ENCODE measurements at regions not wholly inside any gene's neighbourhood (a gene's known extent, or its start where the extent isn't known, plus 50 kb on each side); places are given as distances from the start of the nearest gene placed in this dataset.
"Not testable (repeated sequence)": the region's sequence is repeated elsewhere in the genome, so short reads cannot be mapped to it uniquely, and the experiment has no call there.

GRCh38 chr6:9128970-9129369 is 693.6 kb upstream of the SLC35B3 start:
- DNase-seq (ENCODE audit: low read depth in 6 of 9, low spot score in 9 of 9) = no peak
- Histone ChIP-seq H3K27me3 (ENCODE audit: control insufficient read depth in 2 of 2, insufficient read depth in 1 of 2, low read length in 1 of 2) (no peaks in the 10 kb centered on the region), H3K4me1 (ENCODE audit: control insufficient read depth in 2 of 2, insufficient read depth in 2 of 2, low read length in 2 of 2) (no peaks in the 10 kb centered on the region), H3K9me3 (ENCODE audit: control insufficient read depth in 2 of 2, insufficient read depth in 1 of 2, low read length in 1 of 2) (no peaks in the 10 kb centered on the region), H3K36me3 (ENCODE audit: control insufficient read depth in 2 of 2, insufficient read depth in 2 of 2, low read length in 1 of 2) (no peaks in the 10 kb centered on the region), H3K4me3 (ENCODE audit: low read length in 2 of 2) (no peak overlapping the region), H3K27ac (ENCODE audit: low read depth in 1 of 2, low read length in 1 of 2) (no peak overlapping the region)
- WGBS = 91% methylated on average over 2 of the region's 2 CpGs

DNA sequence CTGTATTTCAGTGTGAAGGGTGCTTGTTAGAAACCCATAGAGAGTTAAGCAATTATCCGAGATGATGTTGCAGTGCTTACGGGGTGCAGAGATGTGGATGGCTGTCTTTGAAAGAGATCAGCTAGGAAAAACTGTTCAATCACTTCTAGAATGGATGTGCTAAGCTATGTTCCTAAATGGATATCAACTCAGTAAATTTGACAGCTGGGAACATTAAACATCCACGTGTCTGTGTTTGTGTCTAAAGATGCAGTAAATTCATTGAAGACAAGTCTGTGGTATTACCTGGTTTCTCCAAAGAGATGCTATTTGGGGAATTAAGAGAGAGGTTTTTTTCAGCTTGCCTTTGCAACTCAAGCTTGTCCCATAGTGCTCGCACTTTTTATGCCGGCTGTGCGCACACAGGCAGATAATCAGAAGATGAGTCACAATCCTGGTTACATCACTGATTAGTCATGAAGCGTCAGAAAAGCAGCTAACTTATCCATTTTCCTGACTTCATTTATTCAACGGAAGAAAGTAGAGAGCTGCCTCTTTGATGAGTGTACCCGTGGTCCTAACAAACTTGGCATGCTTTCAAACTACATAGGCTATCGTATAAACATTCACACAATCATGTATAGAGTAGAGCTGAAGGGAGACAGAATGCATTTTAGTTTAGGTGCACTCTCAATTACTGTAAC is 691.7 kb upstream of the SLC35B3 start:
- WGBS = 92% methylated on average over 10 of the region's 10 CpGs
- Histone ChIP-seq H3K27me3 (ENCODE audit: control insufficient read depth in 2 of 2, insufficient read depth in 1 of 2, low read length in 1 of 2) (no peaks in the 10 kb centered on the region), H3K4me3 (ENCODE audit: low read length in 2 of 2) (no peak overlapping the region), H3K4me1 (ENCODE audit: control insufficient read depth in 2 of 2, insufficient read depth in 2 of 2, low read length in 2 of 2) (no peaks in the 10 kb centered on the region), H3K27ac (ENCODE audit: low read depth in 1 of 2, low read length in 1 of 2) (no peak overlapping the region), H3K36me3 (ENCODE audit: control insufficient read depth in 2 of 2, insufficient read depth in 2 of 2, low read length in 1 of 2) (no peaks in the 10 kb centered on the region), H3K9me3 (ENCODE audit: control insufficient read depth in 2 of 2, insufficient read depth in 1 of 2, low read length in 1 of 2) (no peaks in the 10 kb centered on the region)
- DNase-seq (ENCODE audit: low read depth in 6 of 9, low spot score in 9 of 9) = no peak

DNA sequence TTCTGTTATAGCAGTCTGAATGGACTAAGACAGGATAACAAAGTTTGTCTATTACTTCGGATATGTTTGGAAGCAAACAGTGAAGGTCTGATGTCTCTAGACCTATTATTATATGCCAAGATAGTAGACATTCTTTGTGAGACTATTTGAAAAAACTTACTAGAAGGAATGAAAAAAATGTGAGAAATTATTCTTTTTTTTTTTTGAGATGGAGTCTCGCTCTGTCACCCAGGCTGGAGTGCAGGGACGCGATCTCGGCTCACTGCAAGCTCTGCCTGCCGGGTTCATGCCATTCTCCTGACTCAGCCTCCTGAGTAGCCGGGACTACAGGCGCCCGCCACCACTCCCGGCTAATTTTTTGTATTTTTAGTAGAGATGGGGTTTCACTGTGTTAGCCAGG is 690.7 kb upstream of the SLC35B3 start:
- DNase-seq (ENCODE audit: low read depth in 6 of 9, low spot score in 9 of 9); H3K27me3 ChIP-seq (ENCODE audit: control insufficient read depth in 2 of 2, insufficient read depth in 1 of 2, low read length in 1 of 2); H3K4me3 ChIP-seq (ENCODE audit: low read length in 2 of 2); H3K4me1 ChIP-seq (ENCODE audit: control insufficient read depth in 2 of 2, insufficient read depth in 2 of 2, low read length in 2 of 2); H3K9me3 ChIP-seq (ENCODE audit: control insufficient read depth in 2 of 2, insufficient read depth in 1 of 2, low read length in 1 of 2); H3K36me3 ChIP-seq (ENCODE audit: control insufficient read depth in 2 of 2, insufficient read depth in 2 of 2, low read length in 1 of 2); H3K27ac ChIP-seq (ENCODE audit: low read depth in 1 of 2, low read length in 1 of 2): not testable (repeated sequence)
- WGBS = 96% methylated on average over 10 of the region's 10 CpGs

- no peaks in the 10 kb centered on the region for H3K9me3 ChIP-seq (ENCODE audit: control insufficient read depth in 2 of 2, insufficient read depth in 1 of 2, low read length in 1 of 2)
- WGBS = 89% methylated on average over 3 of the region's 3 CpGs
- H3K27me3 ChIP-seq (ENCODE audit: control insufficient read depth in 2 of 2, insufficient read depth in 1 of 2, low read length in 1 of 2) = no peaks in the 10 kb centered on the region
Observed at GRCh38 chr6:9121549-9121948, 686.2 kb upstream of the SLC35B3 start.

GRCh38 chr6:9116026-9116425 is 680.7 kb upstream of the SLC35B3 start:
- Histone ChIP-seq H3K9me3 (ENCODE audit: control insufficient read depth in 2 of 2, insufficient read depth in 1 of 2, low read length in 1 of 2) (no peaks in the 10 kb centered on the region), H3K4me3 (ENCODE audit: low read length in 2 of 2) (no peak overlapping the region), H3K4me1 (ENCODE audit: control insufficient read depth in 2 of 2, insufficient read depth in 2 of 2, low read length in 2 of 2) (no peaks in the 10 kb centered on the region), H3K27ac (ENCODE audit: low read depth in 1 of 2, low read length in 1 of 2) (no peak overlapping the region), H3K27me3 (ENCODE audit: control insufficient read depth in 2 of 2, insufficient read depth in 1 of 2, low read length in 1 of 2) (no peaks in the 10 kb centered on the region), H3K36me3 (ENCODE audit: control insufficient read depth in 2 of 2, insufficient read depth in 2 of 2, low read length in 1 of 2) (no peaks in the 10 kb centered on the region)
- no peak for DNase-seq (ENCODE audit: low read depth in 6 of 9, low spot score in 9 of 9)
- WGBS = 66% methylated on average over 6 of the region's 6 CpGs

More at GRCh38 chr6:9121549-9121948, 686.2 kb upstream of the SLC35B3 start:
- H3K36me3 ChIP-seq (ENCODE audit: control insufficient read depth in 2 of 2, insufficient read depth in 2 of 2, low read length in 1 of 2) = no peaks in the 10 kb centered on the region
- no peak overlapping the region for H3K4me3 ChIP-seq (ENCODE audit: low read length in 2 of 2)
- H3K4me1 ChIP-seq (ENCODE audit: control insufficient read depth in 2 of 2, insufficient read depth in 2 of 2, low read length in 2 of 2) = no peaks in the 10 kb centered on the region
- no peak overlapping the region for H3K27ac ChIP-seq (ENCODE audit: low read depth in 1 of 2, low read length in 1 of 2)
- no peak for DNase-seq (ENCODE audit: low read depth in 6 of 9, low spot score in 9 of 9)

DNA sequence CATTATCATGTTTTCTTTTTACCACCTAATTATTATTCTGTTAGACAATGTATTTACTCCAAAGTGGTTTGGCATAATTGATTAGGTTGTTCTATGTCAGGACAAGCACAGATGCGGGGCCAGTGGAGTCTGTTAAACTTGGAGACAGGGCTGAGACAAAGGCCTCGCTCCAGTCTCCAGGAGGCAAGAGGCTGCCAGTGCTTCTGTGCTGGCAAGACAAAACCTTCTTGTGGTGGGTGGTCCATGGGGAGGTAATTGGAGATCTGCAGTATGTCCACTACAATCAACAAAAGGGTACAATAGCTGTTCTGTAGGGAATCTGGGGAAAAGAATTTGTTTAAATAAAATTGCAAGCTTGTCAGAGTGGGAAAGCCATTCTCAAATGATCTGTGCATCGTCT is 677.2 kb upstream of the SLC35B3 start:
- no peaks in the 10 kb centered on the region for H3K36me3 ChIP-seq (ENCODE audit: control insufficient read depth in 2 of 2, insufficient read depth in 2 of 2, low read length in 1 of 2)
- WGBS = 88% methylated on average over 3 of the region's 3 CpGs
- H3K9me3 ChIP-seq (ENCODE audit: control insufficient read depth in 2 of 2, insufficient read depth in 1 of 2, low read length in 1 of 2) = no peaks in the 10 kb centered on the region
- H3K4me1 ChIP-seq (ENCODE audit: control insufficient read depth in 2 of 2, insufficient read depth in 2 of 2, low read length in 2 of 2) = no peaks in the 10 kb centered on the region
- no peak overlapping the region for H3K27ac ChIP-seq (ENCODE audit: low read depth in 1 of 2, low read length in 1 of 2)
- no peak overlapping the region for H3K4me3 ChIP-seq (ENCODE audit: low read length in 2 of 2)
- no peak for DNase-seq (ENCODE audit: low read depth in 6 of 9, low spot score in 9 of 9)
- no peaks in the 10 kb centered on the region for H3K27me3 ChIP-seq (ENCODE audit: control insufficient read depth in 2 of 2, insufficient read depth in 1 of 2, low read length in 1 of 2)

GRCh38 chr6:9103876-9104521 is 668.7 kb upstream of the SLC35B3 start:
- no peak for DNase-seq (ENCODE audit: low read depth in 6 of 9, low spot score in 9 of 9)
- 90% methylated on average over 2 of the region's 2 CpGs for WGBS
- H3K27me3 ChIP-seq (ENCODE audit: control insufficient read depth in 2 of 2, insufficient read depth in 1 of 2, low read length in 1 of 2) = no peaks in the 10 kb centered on the region
- no peaks in the 10 kb centered on the region for H3K4me1 ChIP-seq (ENCODE audit: control insufficient read depth in 2 of 2, insufficient read depth in 2 of 2, low read length in 2 of 2)
- H3K27ac ChIP-seq (ENCODE audit: low read depth in 1 of 2, low read length in 1 of 2) = no peak overlapping the region
- no peaks in the 10 kb centered on the region for H3K36me3 ChIP-seq (ENCODE audit: control insufficient read depth in 2 of 2, insufficient read depth in 2 of 2, low read length in 1 of 2)
- no peak overlapping the region for H3K4me3 ChIP-seq (ENCODE audit: low read length in 2 of 2)
- no peaks in the 10 kb centered on the region for H3K9me3 ChIP-seq (ENCODE audit: control insufficient read depth in 2 of 2, insufficient read depth in 1 of 2, low read length in 1 of 2)

DNA sequence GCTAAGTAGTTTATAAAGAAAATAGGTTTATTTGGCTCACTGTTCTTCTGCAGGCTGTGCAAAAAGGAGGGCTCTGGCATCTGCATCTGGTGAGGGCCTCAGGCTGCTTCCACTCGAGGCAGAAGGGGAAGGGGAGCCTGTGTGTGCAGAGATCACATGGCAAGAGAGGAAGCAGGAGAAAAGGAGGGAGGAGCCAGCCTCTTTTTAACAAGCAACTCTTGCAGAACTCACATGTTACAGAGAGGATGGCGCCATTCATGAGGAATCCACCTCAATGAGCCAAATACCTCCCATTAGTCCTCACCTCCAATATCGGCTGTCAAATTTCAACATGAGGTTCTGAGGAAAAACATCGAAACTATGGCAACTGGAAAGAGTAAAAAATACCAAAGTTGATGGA is 666.6 kb upstream of the SLC35B3 start:
- Histone ChIP-seq H3K4me3 (ENCODE audit: low read length in 2 of 2) (no peak overlapping the region), H3K27ac (ENCODE audit: low read depth in 1 of 2, low read length in 1 of 2) (no peak overlapping the region), H3K4me1 (ENCODE audit: control insufficient read depth in 2 of 2, insufficient read depth in 2 of 2, low read length in 2 of 2) (no peaks in the 10 kb centered on the region), H3K36me3 (ENCODE audit: control insufficient read depth in 2 of 2, insufficient read depth in 2 of 2, low read length in 1 of 2) (no peaks in the 10 kb centered on the region), H3K9me3 (ENCODE audit: control insufficient read depth in 2 of 2, insufficient read depth in 1 of 2, low read length in 1 of 2) (no peaks in the 10 kb centered on the region), H3K27me3 (ENCODE audit: control insufficient read depth in 2 of 2, insufficient read depth in 1 of 2, low read length in 1 of 2) (no peaks in the 10 kb centered on the region)
- DNase-seq (ENCODE audit: low read depth in 6 of 9, low spot score in 9 of 9) = no peak
- 79% methylated on average over 4 of the region's 4 CpGs for WGBS

- H3K9me3 ChIP-seq (ENCODE audit: control insufficient read depth in 2 of 2, insufficient read depth in 1 of 2, low read length in 1 of 2) = no peaks in the 10 kb centered on the region
- no peak overlapping the region for H3K4me3 ChIP-seq (ENCODE audit: low read length in 2 of 2)
- WGBS = 47% methylated on average over 2 of the region's 2 CpGs
- H3K36me3 ChIP-seq (ENCODE audit: control insufficient read depth in 2 of 2, insufficient read depth in 2 of 2, low read length in 1 of 2) = no peaks in the 10 kb centered on the region
- DNase-seq (ENCODE audit: low read depth in 6 of 9, low spot score in 9 of 9) = no peak
- no peaks in the 10 kb centered on the region for H3K4me1 ChIP-seq (ENCODE audit: control insufficient read depth in 2 of 2, insufficient read depth in 2 of 2, low read length in 2 of 2)
- no peak overlapping the region for H3K27ac ChIP-seq (ENCODE audit: low read depth in 1 of 2, low read length in 1 of 2)
- H3K27me3 ChIP-seq (ENCODE audit: control insufficient read depth in 2 of 2, insufficient read depth in 1 of 2, low read length in 1 of 2) = no peaks in the 10 kb centered on the region
Observed at GRCh38 chr6:9100869-9101580, 665.7 kb upstream of the SLC35B3 start.

All from thymus (tissue), 11 donors.